Upper lobe of right lung (tissue), 1 donor: ENCODE measurements at regions not wholly inside any gene's neighbourhood (a gene's known extent, or its start where the extent isn't known, plus 50 kb on each side); places are given as distances from the start of the nearest gene placed in this dataset.
"Not testable (repeated sequence)": the region's sequence is repeated elsewhere in the genome, so short reads cannot be mapped to it uniquely, and the experiment has no call there.

Source experiments
- ATAC-seq: fragments of 200-7000 bp; cut with Tn5 transposase; one replicate; pipeline ENCODE4 v1.9.1; 2020; ENCODE audit warnings: mild to moderate bottlenecking, moderate library complexity
- DNase-seq: peaks from one replicate; pipeline ENCODE4 v3.0.0-alpha.2; 2020
- H3K27ac ChIP-seq: fragments of 200-600 bp; one replicate; pipeline ENCODE4 v1.8.0; 2022
- H3K27me3 ChIP-seq: fragments of 200-600 bp; one replicate; pipeline ENCODE4 v1.8.0; 2022; ENCODE audit warnings: mild to moderate bottlenecking
- H3K36me3 ChIP-seq: fragments of 200-600 bp; one replicate; pipeline ENCODE4 v1.8.0; 2022
- H3K4me1 ChIP-seq: fragments of 200-600 bp; one replicate; pipeline ENCODE4 v1.8.0; 2022
- H3K4me3 ChIP-seq: fragments of 200-600 bp; one replicate; pipeline ENCODE4 v1.8.0; 2022; ENCODE audit warnings: mild to moderate bottlenecking
- H3K9me3 ChIP-seq: fragments of 200-600 bp; one replicate; pipeline ENCODE4 v1.8.0; 2022
- CTCF ChIP-seq: fragments of 200-600 bp; IDR thresholded peaks from one replicate; pipeline ENCODE4 v1.8.0; 2022; ENCODE audit warnings: antibody characterized with exemption
- intact Hi-C: fragments of 100-400 bp; cut with DNase I; formaldehyde crosslinking; loops from one replicate; pipeline ENCODE4 v1.11.0; 2022
- donor health status: DM: no; HTN: yes; CAD: no; lungs with severe emphysema.

- Histone ChIP-seq H3K4me3 (no peak overlapping the region), H3K27ac (no peak overlapping the region), H3K4me1 (no peaks in the 10 kb centered on the region), H3K27me3 (no peaks in the 10 kb centered on the region), H3K36me3 (no peaks in the 10 kb centered on the region), H3K9me3 (no peaks in the 10 kb centered on the region)
- intact Hi-C loops = no loop called here
- DNase-seq (no peak), ATAC-seq (no peak)
- TF ChIP-seq CTCF = no peak
These were observed 82.0 kb upstream of the JCAD start for GRCh38 chr10:30141423-30141822.

- no peaks in the 10 kb centered on the region for H3K27me3 ChIP-seq
- H3K36me3 ChIP-seq = no peaks in the 10 kb centered on the region
- H3K4me1 ChIP-seq = no peaks in the 10 kb centered on the region
- TF ChIP-seq CTCF = no peak
- intact Hi-C loops = no loop called here
- H3K9me3 ChIP-seq = no peaks in the 10 kb centered on the region
- no peak for ATAC-seq
- DNase-seq = no peak
- no peak overlapping the region for H3K4me3 ChIP-seq
- H3K27ac ChIP-seq = peak overlapping the region; percentile 13
These were observed 75.0 kb upstream of the JCAD start for GRCh38 chr10:30134171-30134945.

GRCh38 chr10:30133198-30133597 is 73.8 kb upstream of the JCAD start:
- H3K4me3 ChIP-seq = no peak overlapping the region
- H3K36me3 ChIP-seq = no peaks in the 10 kb centered on the region
- DNase-seq (no peak), ATAC-seq (no peak)
- intact Hi-C loops = no loop called here
- H3K4me1 ChIP-seq = no peaks in the 10 kb centered on the region
- H3K27ac ChIP-seq = no peak overlapping the region
- TF ChIP-seq CTCF = no peak
- no peaks in the 10 kb centered on the region for H3K9me3 ChIP-seq
- H3K27me3 ChIP-seq = no peaks in the 10 kb centered on the region

- ATAC-seq, H3K27me3 ChIP-seq, H3K9me3 ChIP-seq, H3K4me1 ChIP-seq, H3K27ac ChIP-seq, H3K4me3 ChIP-seq, intact Hi-C loops, H3K36me3 ChIP-seq, DNase-seq: not testable (repeated sequence)
These were observed 72.0 kb upstream of the JCAD start for GRCh38 chr10:30131369-30131768.

GRCh38 chr10:30129326-30129725 is 69.9 kb upstream of the JCAD start:
- H3K27ac ChIP-seq, H3K4me3 ChIP-seq, intact Hi-C loops, H3K9me3 ChIP-seq, ATAC-seq, H3K27me3 ChIP-seq, H3K4me1 ChIP-seq, H3K36me3 ChIP-seq: not testable (repeated sequence)
- peak; percentile 72 for DNase-seq

- intact Hi-C loops = no loop called here
- Histone ChIP-seq H3K27me3 (no peaks in the 10 kb centered on the region), H3K27ac (no peak overlapping the region), H3K9me3 (no peaks in the 10 kb centered on the region), H3K4me1 (no peaks in the 10 kb centered on the region), H3K36me3 (no peaks in the 10 kb centered on the region), H3K4me3 (no peak overlapping the region)
- ATAC-seq (no peak), DNase-seq (no peak)
- TF ChIP-seq CTCF = no peak
These were observed 67.7 kb upstream of the JCAD start for GRCh38 chr10:30127120-30127541.

GRCh38 chr10:30125496-30125895 is 66.1 kb upstream of the JCAD start:
- Histone ChIP-seq H3K9me3 (no peaks in the 10 kb centered on the region), H3K27me3 (no peaks in the 10 kb centered on the region), H3K4me1 (no peaks in the 10 kb centered on the region), H3K27ac (no peak overlapping the region), H3K4me3 (no peak overlapping the region), H3K36me3 (no peaks in the 10 kb centered on the region)
- DNase-seq (no peak), ATAC-seq (no peak)
- TF ChIP-seq CTCF = no peak
- intact Hi-C loops = no loop called here
